ENCODE measurements at regions not wholly inside any gene's neighbourhood (a gene's known extent, or its start where the extent isn't known, plus 50 kb on each side); places are given as distances from the start of the nearest gene placed in this dataset.
A peak's percentile ranks its signal among the peaks of the same experiment; 100 is the strongest.

DNA sequence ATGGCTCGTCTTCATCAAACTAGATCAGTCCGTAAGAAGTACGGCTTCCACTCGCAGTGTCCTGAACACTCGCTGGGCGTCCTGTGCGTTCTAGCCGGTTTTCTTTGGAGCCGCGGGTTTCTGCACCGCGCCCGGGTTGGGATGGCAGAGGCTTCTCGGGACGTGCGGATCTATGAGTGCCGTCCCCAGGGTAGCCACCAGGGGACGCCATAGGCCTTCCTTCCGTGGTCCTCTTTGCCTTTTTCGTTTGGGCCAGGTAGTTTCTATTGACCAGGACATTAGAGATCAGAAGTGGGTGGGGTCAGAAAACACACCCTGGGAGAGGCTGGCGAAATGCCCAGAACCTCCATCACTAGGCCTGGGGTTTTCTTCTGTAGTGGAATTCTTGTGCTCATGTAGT lies 273.8 kb downstream of the FAM72C start:
- no peak overlapping the region for H3K4me3 ChIP-seq (ENCODE audit: low read depth, low read length)
- in situ Hi-C loops (cut with HindIII; ENCODE audit: low pct_ligation_motif_present, low sequenced_read_pairs): no loop called here
- H3K36me3 ChIP-seq (replicated peaks): no peaks in the 10 kb centered on the region
- TF ChIP-seq, protein P1, sequence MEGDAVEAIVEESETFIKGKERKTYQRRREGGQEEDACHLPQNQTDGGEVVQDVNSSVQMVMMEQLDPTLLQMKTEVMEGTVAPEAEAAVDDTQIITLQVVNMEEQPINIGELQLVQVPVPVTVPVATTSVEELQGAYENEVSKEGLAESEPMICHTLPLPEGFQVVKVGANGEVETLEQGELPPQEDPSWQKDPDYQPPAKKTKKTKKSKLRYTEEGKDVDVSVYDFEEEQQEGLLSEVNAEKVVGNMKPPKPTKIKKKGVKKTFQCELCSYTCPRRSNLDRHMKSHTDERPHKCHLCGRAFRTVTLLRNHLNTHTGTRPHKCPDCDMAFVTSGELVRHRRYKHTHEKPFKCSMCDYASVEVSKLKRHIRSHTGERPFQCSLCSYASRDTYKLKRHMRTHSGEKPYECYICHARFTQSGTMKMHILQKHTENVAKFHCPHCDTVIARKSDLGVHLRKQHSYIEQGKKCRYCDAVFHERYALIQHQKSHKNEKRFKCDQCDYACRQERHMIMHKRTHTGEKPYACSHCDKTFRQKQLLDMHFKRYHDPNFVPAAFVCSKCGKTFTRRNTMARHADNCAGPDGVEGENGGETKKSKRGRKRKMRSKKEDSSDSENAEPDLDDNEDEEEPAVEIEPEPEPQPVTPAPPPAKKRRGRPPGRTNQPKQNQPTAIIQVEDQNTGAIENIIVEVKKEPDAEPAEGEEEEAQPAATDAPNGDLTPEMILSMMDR (IDR thresholded peaks at IDR 0.05; ENCODE audit: low read depth, low read length, missing control alignments): peak; percentile 45
- H3K27ac ChIP-seq: no peak overlapping the region
- DNase-seq: no peak
- no peaks in the 10 kb centered on the region for H3K27me3 ChIP-seq (replicated peaks)

GRCh38 chr1:143694085-143694484 lies 277.7 kb downstream of the FAM72C start:
- in situ Hi-C loops (cut with HindIII; ENCODE audit: low pct_ligation_motif_present, low sequenced_read_pairs): no loop called here
- H3K27me3 ChIP-seq (replicated peaks): no peaks in the 10 kb centered on the region
- DNase-seq: no peak

GRCh38 chr1:143691971-143692529 lies 279.7 kb downstream of the FAM72C start:
- Histone ChIP-seq H3K27me3 (replicated peaks) (no peaks in the 10 kb centered on the region), H3K4me3 (ENCODE audit: low read depth, low read length) (no peak overlapping the region), H3K27ac (no peak overlapping the region), H3K36me3 (replicated peaks) (no peaks in the 10 kb centered on the region)
- in situ Hi-C loops (cut with HindIII; ENCODE audit: low pct_ligation_motif_present, low sequenced_read_pairs): no loop called here
- TF ChIP-seq, protein P1 (IDR thresholded peaks at IDR 0.05; ENCODE audit: low read depth, low read length, missing control alignments): no peak
- no peak for DNase-seq

More at GRCh38 chr1:143694085-143694484, 277.7 kb downstream of the FAM72C start:
- Histone ChIP-seq H3K4me3 (ENCODE audit: low read depth, low read length) (no peak overlapping the region), H3K36me3 (replicated peaks) (no peaks in the 10 kb centered on the region), H3K27ac (no peak overlapping the region)
- TF ChIP-seq, protein P1 (IDR thresholded peaks at IDR 0.05; ENCODE audit: low read depth, low read length, missing control alignments): no peak

DNA sequence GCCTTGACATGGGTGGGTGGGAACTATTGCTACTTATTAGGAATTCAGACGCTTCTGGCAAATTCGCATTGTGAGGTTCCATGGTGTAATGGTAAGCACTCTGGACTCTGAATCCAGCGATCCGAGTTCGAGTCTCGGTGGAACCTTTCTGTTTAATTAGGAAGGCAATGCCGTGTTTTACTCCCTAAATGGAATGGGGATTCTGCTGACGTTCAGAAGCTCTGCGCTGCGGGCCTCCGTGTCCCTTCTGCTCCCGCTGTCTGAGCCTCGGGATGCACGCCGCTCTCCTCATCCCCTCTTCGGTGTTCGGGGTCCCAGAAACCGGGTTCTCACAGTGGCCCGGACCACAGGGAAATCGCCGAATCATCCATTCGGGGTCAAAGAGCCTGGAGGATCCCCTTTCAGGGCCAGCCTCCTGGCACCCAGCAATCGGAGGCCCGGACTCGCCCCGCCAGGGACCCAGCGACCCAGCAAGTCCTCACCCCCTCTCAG lies 280.3 kb downstream of the FAM72C start:
- Histone ChIP-seq H3K4me3 (ENCODE audit: low read depth, low read length) (no peak overlapping the region), H3K27ac (no peak overlapping the region), H3K36me3 (replicated peaks) (no peaks in the 10 kb centered on the region), H3K27me3 (replicated peaks) (no peaks in the 10 kb centered on the region)
- in situ Hi-C loops (cut with HindIII; ENCODE audit: low pct_ligation_motif_present, low sequenced_read_pairs): no loop called here
- TF ChIP-seq, protein P1 (IDR thresholded peaks at IDR 0.05; ENCODE audit: low read depth, low read length, missing control alignments): no peak
- peak; percentile 1 for DNase-seq

GRCh38 chr1:143689781-143690180 lies 282.0 kb downstream of the FAM72C start:
- DNase-seq: no peak
- Histone ChIP-seq H3K27ac (no peak overlapping the region), H3K27me3 (replicated peaks) (no peaks in the 10 kb centered on the region), H3K36me3 (replicated peaks) (no peaks in the 10 kb centered on the region), H3K4me3 (ENCODE audit: low read depth, low read length) (no peak overlapping the region)
- TF ChIP-seq, protein P1 (IDR thresholded peaks at IDR 0.05; ENCODE audit: low read depth, low read length, missing control alignments): no peak
- in situ Hi-C loops (cut with HindIII; ENCODE audit: low pct_ligation_motif_present, low sequenced_read_pairs): no loop called here

GRCh38 chr1:143680304-143680703 lies 291.5 kb downstream of the FAM72C start:
- TF ChIP-seq, protein P1 (IDR thresholded peaks at IDR 0.05; ENCODE audit: low read depth, low read length, missing control alignments): no peak
- DNase-seq: no peak
- Histone ChIP-seq H3K27ac (no peak overlapping the region), H3K27me3 (replicated peaks) (no peaks in the 10 kb centered on the region), H3K4me3 (ENCODE audit: low read depth, low read length) (no peak overlapping the region), H3K36me3 (replicated peaks) (no peaks in the 10 kb centered on the region)
- in situ Hi-C loops (cut with HindIII; ENCODE audit: low pct_ligation_motif_present, low sequenced_read_pairs): no loop called here
